Subcutaneous abdominal adipose tissue (tissue), 5 donors: ENCODE measurements at regions not wholly inside any gene's neighbourhood (a gene's known extent, or its start where the extent isn't known, plus 50 kb on each side); places are given as distances from the start of the nearest gene placed in this dataset.
A peak's percentile ranks its signal among the peaks of the same experiment; 100 is the strongest.

Experiments
- H3K27ac ChIP-seq: one replicate; pipeline ENCODE4 v1.7.0; 2013; ENCODE audit warnings: low read depth, mild to moderate bottlenecking, inconsistent platforms, low read length, moderate library complexity
- H3K27me3 ChIP-seq, 5 donors: one replicate each; pipeline ENCODE4 v1.7.0; 2013; ENCODE audit warnings: low read length in 5 of 5, inconsistent platforms in 1 of 5; ENCODE audit not compliant: control insufficient read depth in 5 of 5, insufficient read depth in 4 of 5
- H3K36me3 ChIP-seq, 5 donors: one replicate each; pipeline ENCODE4 v1.7.0; 2013; ENCODE audit warnings: low read length in 5 of 5; ENCODE audit not compliant: control insufficient read depth in 5 of 5, insufficient read depth in 5 of 5
- H3K4me1 ChIP-seq, 5 donors: one replicate each; pipeline ENCODE4 v1.7.0; 2013; ENCODE audit warnings: low read length in 5 of 5, mild to moderate bottlenecking in 3 of 5, moderate library complexity in 1 of 5; ENCODE audit not compliant: control insufficient read depth in 5 of 5, insufficient read depth in 5 of 5
- H3K4me3 ChIP-seq, 5 donors: one replicate each; pipeline ENCODE4 v1.7.0; 2013; ENCODE audit warnings: low read length in 5 of 5, low read depth in 1 of 5
- H3K9ac ChIP-seq, 5 donors: one replicate each; pipeline ENCODE4 v1.7.0; 2013; ENCODE audit warnings: low read length in 5 of 5, mild to moderate bottlenecking in 4 of 5, moderate library complexity in 3 of 5
- H3K9me3 ChIP-seq, 5 donors: one replicate each; pipeline ENCODE4 v1.7.0; 2013; ENCODE audit warnings: low read length in 5 of 5; ENCODE audit not compliant: control insufficient read depth in 5 of 5
- donor health status: healthy.
- donor health status: healthy.
- donor health status: healthy.
- donor health status: healthy.
- donor health status: healthy.

DNA sequence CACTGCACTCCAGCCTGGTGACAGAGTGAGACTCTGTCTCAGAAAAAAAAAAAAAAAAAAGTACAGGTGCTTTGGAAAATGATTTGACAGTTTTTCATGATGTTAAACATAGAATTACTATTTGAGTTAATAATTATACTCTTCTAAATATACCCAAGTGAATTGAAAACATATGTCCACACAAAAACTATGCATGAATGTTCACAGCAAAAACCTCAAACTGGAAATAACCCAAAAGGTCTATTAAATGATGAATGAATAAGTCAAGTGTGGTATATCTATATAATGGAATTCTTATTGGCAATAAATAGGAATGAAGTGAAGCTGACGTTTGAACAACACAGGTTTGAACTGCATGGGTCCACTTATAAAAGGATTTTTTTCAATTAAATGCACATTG, 207.2 kb upstream of the DAB2 start:
- Histone ChIP-seq H3K27ac (no peak overlapping the region), H3K9me3 (no peaks in the 10 kb centered on the region), H3K4me1 (no peaks in the 10 kb centered on the region), H3K27me3 (no peaks in the 10 kb centered on the region), H3K36me3 (no peaks in the 10 kb centered on the region), H3K4me3 (no peak overlapping the region), H3K9ac (no peak overlapping the region)

DNA sequence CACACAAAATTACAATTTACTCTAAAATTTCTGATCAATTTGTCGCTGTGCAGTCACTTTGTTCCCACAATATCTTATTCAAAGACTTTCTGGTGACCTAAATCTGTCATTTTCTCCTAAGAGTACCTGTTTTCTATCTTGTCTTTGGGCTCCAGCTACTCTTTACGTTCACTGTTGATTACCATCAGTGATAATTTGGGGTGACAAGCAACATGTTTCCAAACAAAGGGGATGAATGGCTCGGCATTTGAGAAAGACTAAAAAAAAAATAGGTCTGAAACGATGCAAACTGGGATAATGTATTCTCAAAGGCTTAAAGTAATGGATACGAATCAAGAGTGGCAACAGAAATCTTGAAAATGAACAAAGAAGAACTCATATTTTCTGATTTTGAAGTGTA, 205.2 kb upstream of the DAB2 start:
- Histone ChIP-seq H3K9ac (no peak overlapping the region), H3K4me1 (peaks cover 0 to 9% (median 2%) of the 10 kb centered on the region in 5 donors), H3K4me3 (no peak overlapping the region), H3K27me3 (no peaks in the 10 kb centered on the region), H3K36me3 (no peaks in the 10 kb centered on the region), H3K9me3 (no peaks in the 10 kb centered on the region), H3K27ac (no peak overlapping the region)

DNA sequence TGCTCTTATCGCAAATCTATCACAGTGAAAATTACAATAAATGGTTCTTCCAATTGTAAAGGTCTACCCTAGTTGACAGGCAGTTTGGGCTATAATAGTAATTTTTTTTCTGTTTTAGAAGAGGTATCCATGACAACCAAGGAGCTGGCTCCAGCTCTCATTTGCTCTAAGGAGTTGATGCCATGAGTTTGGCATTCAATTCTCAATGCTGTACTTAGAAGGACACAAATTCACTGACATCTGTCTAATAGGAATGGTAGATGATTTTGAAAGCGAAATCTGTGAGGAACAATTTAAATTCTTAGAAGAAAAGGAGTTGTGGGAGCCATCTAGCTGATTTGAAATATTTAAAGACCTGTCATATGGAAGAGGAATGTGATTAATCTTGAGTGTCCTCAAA, 203.6 kb upstream of the DAB2 start:
- Histone ChIP-seq H3K4me1 (peaks cover 0 to 21% (median 9%) of the 10 kb centered on the region in 5 donors), H3K27me3 (no peaks in the 10 kb centered on the region), H3K4me3 (no peak overlapping the region), H3K9ac (no peak overlapping the region), H3K27ac (no peak overlapping the region), H3K36me3 (no peaks in the 10 kb centered on the region), H3K9me3 (no peaks in the 10 kb centered on the region)

DNA sequence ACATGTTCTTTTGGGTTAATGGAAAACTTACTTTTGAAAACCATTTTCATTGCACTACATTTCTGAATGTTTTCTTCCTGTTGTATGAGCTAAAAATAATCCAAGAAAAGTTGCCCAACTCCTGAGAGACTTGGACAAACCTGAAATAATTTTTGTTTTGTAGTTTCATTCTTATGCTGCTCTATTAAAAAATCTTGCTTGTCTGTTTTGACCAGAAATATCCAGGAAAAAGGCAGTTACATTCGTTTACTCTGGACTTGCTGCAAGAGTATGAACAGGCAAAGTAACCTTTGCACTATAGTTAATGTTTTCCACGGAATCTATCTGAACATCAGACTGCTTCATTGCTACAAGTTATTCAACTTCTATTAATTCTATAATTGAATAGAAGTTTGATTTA, 200.1 kb upstream of the DAB2 start:
- Histone ChIP-seq H3K36me3 (no peaks in the 10 kb centered on the region), H3K9me3 (no peaks in the 10 kb centered on the region), H3K9ac (peak overlapping the region in 1 of 5 donors; percentile 61), H3K27me3 (no peaks in the 10 kb centered on the region), H3K4me1 (peaks cover 0 to 23% (median 9%) of the 10 kb centered on the region in 5 donors), H3K4me3 (no peak overlapping the region), H3K27ac (peak overlapping the region; percentile 72)

DNA sequence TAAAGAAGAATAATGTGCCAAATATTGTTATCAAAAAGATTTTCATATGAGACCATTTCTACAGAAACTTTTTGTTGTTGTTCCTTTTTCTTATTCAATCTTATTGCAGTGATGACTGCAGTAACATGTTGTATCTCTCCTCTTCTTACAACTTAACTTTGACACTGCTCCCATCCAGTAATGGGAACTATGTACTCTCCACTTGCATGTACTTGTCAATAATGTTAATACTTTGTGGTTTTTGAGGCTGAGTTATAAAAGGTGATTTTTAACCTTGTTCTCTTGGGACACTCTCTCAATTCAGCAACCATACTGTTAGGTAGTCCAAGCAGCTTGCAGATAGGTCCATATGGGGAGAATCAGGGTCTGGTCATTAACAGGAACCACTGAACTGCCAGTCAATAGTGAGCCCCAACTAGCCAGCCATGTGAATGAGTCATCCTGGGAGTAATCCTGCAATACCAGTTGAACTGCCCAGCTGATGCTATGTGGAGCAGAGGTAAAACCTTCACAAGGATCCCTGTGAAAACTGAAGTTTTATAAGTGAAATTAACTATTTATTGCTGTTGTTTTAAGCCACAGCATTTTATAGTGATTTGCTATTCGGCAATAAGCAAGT, 199.6 kb upstream of the DAB2 start:
- no peaks in the 10 kb centered on the region for H3K27me3 ChIP-seq
- peak overlapping the region; percentile 72 for H3K27ac ChIP-seq
- no peaks in the 10 kb centered on the region for H3K9me3 ChIP-seq
- H3K4me3 ChIP-seq = no peak overlapping the region
- no peaks in the 10 kb centered on the region for H3K36me3 ChIP-seq
- H3K4me1 ChIP-seq = peaks cover 0 to 24% (median 9%) of the 10 kb centered on the region in 5 donors
- peak overlapping the region in 1 of 5 donors; percentile 61 for H3K9ac ChIP-seq

DNA sequence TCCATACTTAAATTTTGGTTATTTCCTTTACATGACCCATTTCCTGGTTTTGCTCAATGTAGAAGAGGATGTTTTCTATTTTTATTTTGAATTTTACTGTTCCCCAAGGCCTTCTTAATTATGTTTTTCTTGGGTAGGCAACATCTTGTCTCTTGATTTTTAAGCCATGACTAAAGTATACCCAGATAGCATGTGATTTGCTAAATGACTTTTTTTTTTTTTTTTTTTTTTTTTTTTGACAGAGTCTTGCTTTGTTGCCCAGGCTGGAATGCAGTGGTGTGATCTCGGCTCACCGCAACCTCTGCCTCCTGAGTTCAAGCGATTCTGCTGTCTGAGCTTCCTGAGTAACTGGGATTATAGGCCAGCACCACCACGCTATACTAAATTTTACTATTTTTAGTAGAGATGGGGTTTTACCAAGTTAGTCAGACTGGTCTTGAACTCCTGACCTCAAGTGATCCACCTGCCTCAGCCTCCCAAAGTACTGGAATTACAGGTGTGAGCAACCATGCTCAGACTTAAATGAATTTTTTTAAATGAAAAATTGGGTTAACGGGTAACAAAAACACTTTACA, 198.6 kb upstream of the DAB2 start:
- peaks cover 0 to 34% (median 11%) of the 10 kb centered on the region in 5 donors for H3K4me1 ChIP-seq
- H3K27ac ChIP-seq = peak overlapping the region; percentile 72
- H3K4me3 ChIP-seq = no peak overlapping the region
- no peak overlapping the region for H3K9ac ChIP-seq
- no peaks in the 10 kb centered on the region for H3K36me3 ChIP-seq
- H3K27me3 ChIP-seq = no peaks in the 10 kb centered on the region
- H3K9me3 ChIP-seq = no peaks in the 10 kb centered on the region

DNA sequence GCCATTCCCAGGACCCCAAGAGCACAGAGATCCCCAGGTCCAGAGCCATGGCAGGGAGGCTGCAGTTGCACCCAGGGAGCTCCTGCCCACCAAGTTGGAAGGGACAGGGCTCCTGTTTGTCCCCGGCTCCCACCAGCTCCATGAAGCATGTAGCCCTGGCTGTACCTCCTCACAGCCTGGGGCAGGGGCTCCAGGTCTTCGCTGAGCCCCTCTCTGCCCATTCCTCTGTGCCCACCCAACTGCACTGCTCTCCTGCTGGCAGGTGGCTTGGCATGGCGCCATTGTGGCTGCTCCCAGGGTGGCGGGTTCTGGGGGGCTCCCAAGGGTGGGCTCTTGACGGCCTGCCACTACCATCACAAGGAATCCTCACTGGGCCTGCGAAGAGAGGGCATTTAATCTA, 197.5 kb upstream of the DAB2 start:
- Histone ChIP-seq H3K9ac (no peak overlapping the region), H3K36me3 (no peaks in the 10 kb centered on the region), H3K4me1 (peaks cover 0 to 34% (median 11%) of the 10 kb centered on the region in 5 donors), H3K9me3 (no peaks in the 10 kb centered on the region), H3K27ac (no peak overlapping the region), H3K27me3 (no peaks in the 10 kb centered on the region), H3K4me3 (peak overlapping the region in 1 of 5 donors; percentile 10)

DNA sequence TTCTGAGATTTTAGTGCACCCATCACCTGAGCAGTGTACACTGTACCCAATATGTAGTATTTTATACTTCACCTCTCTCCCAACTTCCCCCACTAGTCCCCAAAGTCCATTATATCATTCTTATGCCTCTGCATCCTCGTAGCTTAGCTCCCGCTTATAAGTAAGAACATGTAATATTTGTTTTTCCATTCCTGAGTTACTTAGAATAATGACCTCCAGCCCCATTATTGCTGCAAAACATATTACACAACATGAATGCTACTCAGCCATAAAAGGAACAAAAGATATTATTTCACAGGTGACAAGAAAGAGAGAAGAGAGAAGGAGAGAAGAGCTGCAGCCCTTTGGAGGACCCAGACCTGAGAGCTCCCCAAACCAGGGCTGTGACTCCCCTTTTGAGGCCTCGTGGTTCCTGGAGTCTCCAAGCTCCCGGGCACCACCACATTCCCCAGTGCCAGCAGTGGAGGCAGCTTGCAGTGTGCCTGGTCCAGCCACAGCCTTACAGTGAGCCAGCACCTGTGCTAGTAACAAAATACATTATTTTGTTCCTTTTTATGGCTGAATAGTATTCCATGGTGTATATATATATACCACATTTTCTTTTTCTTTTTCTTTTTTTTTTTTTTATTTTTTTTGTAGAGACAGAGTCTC, 194.5 kb upstream of the DAB2 start:
- Histone ChIP-seq H3K9me3 (no peaks in the 10 kb centered on the region), H3K9ac (no peak overlapping the region), H3K36me3 (no peaks in the 10 kb centered on the region), H3K4me3 (no peak overlapping the region), H3K27me3 (no peaks in the 10 kb centered on the region), H3K27ac (peak overlapping the region; percentile 43), H3K4me1 (peaks cover 0 to 20% (median 4%) of the 10 kb centered on the region in 5 donors)

DNA sequence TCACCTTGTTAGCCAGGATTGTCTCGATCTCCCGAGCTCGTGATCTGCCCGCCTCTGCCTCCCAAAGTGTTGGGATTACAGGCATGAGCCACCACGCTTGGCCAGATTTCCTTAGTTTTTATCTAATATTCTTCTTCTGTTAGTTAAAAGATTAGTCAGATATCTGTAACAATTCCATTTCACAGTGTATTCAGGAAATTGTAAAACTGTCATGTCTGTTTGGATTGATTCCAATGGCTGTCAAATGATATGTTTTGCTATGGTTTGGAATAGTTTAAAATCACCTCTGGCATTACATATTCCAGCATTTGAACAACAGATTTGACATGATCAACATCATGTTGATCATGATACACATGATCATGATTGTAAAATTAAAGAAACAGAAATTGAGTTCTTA, 193.6 kb upstream of the DAB2 start:
- Histone ChIP-seq H3K9ac (no peak overlapping the region), H3K36me3 (no peaks in the 10 kb centered on the region), H3K9me3 (no peaks in the 10 kb centered on the region), H3K27ac (peak overlapping the region; percentile 43), H3K4me3 (no peak overlapping the region), H3K27me3 (no peaks in the 10 kb centered on the region), H3K4me1 (peaks cover 0 to 13% (median 2%) of the 10 kb centered on the region in 5 donors)

DNA sequence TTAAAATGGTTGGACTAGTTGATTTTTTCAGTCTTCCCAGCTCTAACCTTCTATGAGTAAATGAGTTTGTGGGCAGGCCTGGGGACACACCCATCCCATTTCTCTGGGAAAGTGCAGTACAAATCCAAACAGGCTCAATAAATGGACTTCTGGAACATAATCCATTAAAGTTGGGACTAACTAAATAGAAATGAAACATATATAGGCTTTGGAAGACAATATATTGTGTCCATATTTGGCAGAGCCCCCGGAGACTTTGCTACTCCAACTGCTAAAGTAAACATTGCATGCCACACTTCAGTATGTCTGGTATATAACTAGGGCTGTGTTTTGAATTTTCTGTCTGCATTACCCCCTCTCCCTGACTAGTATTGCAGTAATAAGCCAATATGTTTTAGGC, 191.4 kb upstream of the DAB2 start:
- H3K27me3 ChIP-seq = no peaks in the 10 kb centered on the region
- H3K4me3 ChIP-seq = no peak overlapping the region
- H3K4me1 ChIP-seq = peaks cover 0 to 20% (median 4%) of the 10 kb centered on the region in 5 donors
- H3K27ac ChIP-seq = no peak overlapping the region
- no peak overlapping the region for H3K9ac ChIP-seq
- H3K9me3 ChIP-seq = no peaks in the 10 kb centered on the region
- no peaks in the 10 kb centered on the region for H3K36me3 ChIP-seq
